ENCODE measurements at regions not wholly inside any gene's neighbourhood (a gene's known extent, or its start where the extent isn't known, plus 50 kb on each side); places are given as distances from the start of the nearest gene placed in this dataset.
"Not testable (repeated sequence)": the region's sequence is repeated elsewhere in the genome, so short reads cannot be mapped to it uniquely, and the experiment has no call there.

GRCh38 chr1:204793259-204793914, 77.3 kb upstream of the NFASC start:
- Histone ChIP-seq H3K27ac (ENCODE audit: low read depth, low read length) (no peak overlapping the region), H3K4me3 (ENCODE audit: low read length) (no peak overlapping the region), H3K9ac (ENCODE audit: extremely low read depth, low read length, poor library complexity, severe bottlenecking) (no peak overlapping the region), H3K9me3 (ENCODE audit: control insufficient read depth, low read length) (no peaks in the 10 kb centered on the region), H3K36me3 (ENCODE audit: control insufficient read depth, insufficient read depth, low read length) (no peaks in the 10 kb centered on the region), H3K4me1 (ENCODE audit: control insufficient read depth, insufficient read depth, low read length) (no peaks in the 10 kb centered on the region), H3K27me3 (ENCODE audit: control insufficient read depth, insufficient read depth, low read length, poor library complexity, severe bottlenecking) (no peaks in the 10 kb centered on the region)
- Mint-ChIP-seq H3K36me3 (ENCODE audit: low read depth) (no peaks in the 10 kb centered on the region), H3K4me3 (no peak overlapping the region), H3K27ac (no peak overlapping the region), H3K9me3 (peaks cover 2% of the 10 kb centered on the region), H3K27me3 (ENCODE audit: insufficient read depth) (peaks cover 12% of the 10 kb centered on the region), H3K4me1 (peaks cover 3% of the 10 kb centered on the region)
- DNase-seq = no peak
- WGBS, 2 experiments (ENCODE audit: insufficient coverage in 1 of 2, insufficient read length in 1 of 2) = 94 to 97% methylated on average over 5 to 7 of the region's 7 CpGs
- TF ChIP-seq CTCF (conservative IDR thresholded peaks at IDR 0.05) = no peak

DNA sequence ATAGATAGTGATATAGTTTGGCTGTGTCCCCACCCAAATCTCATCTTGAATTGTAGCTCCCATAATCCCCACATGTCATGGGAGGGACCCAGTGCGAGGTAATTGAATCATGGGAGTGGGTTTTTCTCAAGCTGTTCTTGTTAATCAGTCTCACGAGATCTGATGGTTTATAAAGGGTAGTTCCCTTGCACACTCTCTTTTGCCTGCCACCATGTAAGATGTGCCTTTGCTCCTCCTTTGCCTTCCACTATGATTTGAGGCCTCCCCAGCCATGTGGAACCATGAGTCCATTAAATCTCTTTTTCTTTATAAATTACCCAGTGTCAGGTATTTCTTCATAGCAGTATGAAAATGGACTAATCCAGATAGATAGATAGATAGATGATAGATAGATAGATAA, 73.8 kb upstream of the NFASC start:
- H3K4me1 ChIP-seq (ENCODE audit: control insufficient read depth, insufficient read depth, low read length); H3K36me3 Mint-ChIP-seq (ENCODE audit: low read depth); H3K27ac ChIP-seq (ENCODE audit: low read depth, low read length); H3K9me3 ChIP-seq (ENCODE audit: control insufficient read depth, low read length); H3K27ac Mint-ChIP-seq; H3K4me3 Mint-ChIP-seq; H3K36me3 ChIP-seq (ENCODE audit: control insufficient read depth, insufficient read depth, low read length); H3K9ac ChIP-seq (ENCODE audit: extremely low read depth, low read length, poor library complexity, severe bottlenecking); H3K4me3 ChIP-seq (ENCODE audit: low read length); H3K4me1 Mint-ChIP-seq; H3K9me3 Mint-ChIP-seq; DNase-seq; H3K27me3 ChIP-seq (ENCODE audit: control insufficient read depth, insufficient read depth, low read length, poor library complexity, severe bottlenecking): not testable (repeated sequence)
- peaks cover 22% of the 10 kb centered on the region for H3K27me3 Mint-ChIP-seq (ENCODE audit: insufficient read depth)
- 90 to 100% methylated on average over 2 of the region's 2 CpGs for WGBS, 2 experiments (ENCODE audit: insufficient coverage in 1 of 2, insufficient read length in 1 of 2)

- peaks cover 2% of the 10 kb centered on the region for H3K9me3 Mint-ChIP-seq
- no peak overlapping the region for H3K4me3 Mint-ChIP-seq
- no peak overlapping the region for H3K4me3 ChIP-seq (ENCODE audit: low read length)
- no peaks in the 10 kb centered on the region for H3K4me1 ChIP-seq (ENCODE audit: control insufficient read depth, insufficient read depth, low read length)
- H3K27ac ChIP-seq (ENCODE audit: low read depth, low read length) = no peak overlapping the region
- 83% methylated on average over 2 of the region's 2 CpGs for WGBS, 2 experiments (ENCODE audit: insufficient coverage in 1 of 2, insufficient read length in 1 of 2)
- no peaks in the 10 kb centered on the region for H3K36me3 ChIP-seq (ENCODE audit: control insufficient read depth, insufficient read depth, low read length)
- H3K27me3 ChIP-seq (ENCODE audit: control insufficient read depth, insufficient read depth, low read length, poor library complexity, severe bottlenecking) = no peaks in the 10 kb centered on the region
- DNase-seq = no peak
- no peak overlapping the region for H3K27ac Mint-ChIP-seq
- no peaks in the 10 kb centered on the region for H3K4me1 Mint-ChIP-seq
- H3K27me3 Mint-ChIP-seq (ENCODE audit: insufficient read depth) = peaks cover 24% of the 10 kb centered on the region
- no peak for TF ChIP-seq CTCF (conservative IDR thresholded peaks at IDR 0.05)
- no peak overlapping the region for H3K9ac ChIP-seq (ENCODE audit: extremely low read depth, low read length, poor library complexity, severe bottlenecking)
- H3K9me3 ChIP-seq (ENCODE audit: control insufficient read depth, low read length) = no peaks in the 10 kb centered on the region
- no peaks in the 10 kb centered on the region for H3K36me3 Mint-ChIP-seq (ENCODE audit: low read depth)
Measured at GRCh38 chr1:204797401-204797800, 73.3 kb upstream of the NFASC start.

GRCh38 chr1:204799630-204800029, 71.0 kb upstream of the NFASC start:
- Mint-ChIP-seq H3K9me3 (peaks cover 2% of the 10 kb centered on the region), H3K36me3 (ENCODE audit: low read depth) (no peaks in the 10 kb centered on the region), H3K27me3 (ENCODE audit: insufficient read depth) (peaks cover 34% of the 10 kb centered on the region), H3K4me1 (no peaks in the 10 kb centered on the region), H3K27ac (no peak overlapping the region), H3K4me3 (no peak overlapping the region)
- Histone ChIP-seq H3K4me1 (ENCODE audit: control insufficient read depth, insufficient read depth, low read length) (no peaks in the 10 kb centered on the region), H3K9ac (ENCODE audit: extremely low read depth, low read length, poor library complexity, severe bottlenecking) (no peak overlapping the region), H3K36me3 (ENCODE audit: control insufficient read depth, insufficient read depth, low read length) (no peaks in the 10 kb centered on the region), H3K27me3 (ENCODE audit: control insufficient read depth, insufficient read depth, low read length, poor library complexity, severe bottlenecking) (no peaks in the 10 kb centered on the region), H3K27ac (ENCODE audit: low read depth, low read length) (no peak overlapping the region), H3K9me3 (ENCODE audit: control insufficient read depth, low read length) (no peaks in the 10 kb centered on the region), H3K4me3 (ENCODE audit: low read length) (no peak overlapping the region)
- DNase-seq = no peak
- TF ChIP-seq CTCF (conservative IDR thresholded peaks at IDR 0.05) = no peak
- WGBS, 2 experiments (ENCODE audit: insufficient coverage in 1 of 2, insufficient read length in 1 of 2) = 89% methylated on average over 2 of the region's 2 CpGs; no CpG with 5 or more reads in 1 of the 2 experiments
